Mesendoderm (in vitro differentiated cells): ENCODE measurements at regions not wholly inside any gene's neighbourhood (a gene's known extent, or its start where the extent isn't known, plus 50 kb on each side); places are given as distances from the start of the nearest gene placed in this dataset.

ENCODE experiments used
- DNase-seq: peaks from one replicate; pipeline ENCODE4 v3.0.0; 2013
- H2AK5ac ChIP-seq: 2 replicates; pipeline ENCODE4 v1.6.1; 2013; ENCODE audit warnings: low read length, inconsistent platforms
- H2BK120ac ChIP-seq: 2 replicates; pipeline ENCODE4 v1.6.1; 2013; ENCODE audit warnings: low read depth, mild to moderate bottlenecking, low read length, moderate library complexity, mixed read lengths
- H2BK15ac ChIP-seq: replicated peaks from 2 replicates; pipeline ENCODE4 v1.6.1; 2013; ENCODE audit warnings: low read depth, mild to moderate bottlenecking, moderate library complexity
- H2BK5ac ChIP-seq: 2 replicates; pipeline ENCODE4 v1.6.1; 2013; ENCODE audit warnings: low read length, inconsistent platforms
- H3K18ac ChIP-seq: 2 replicates; pipeline ENCODE4 v1.6.1; 2013; ENCODE audit warnings: mild to moderate bottlenecking, low read length, mixed read lengths
- H3K23ac ChIP-seq: one replicate; pipeline ENCODE4 v1.6.1; 2013; ENCODE audit warnings: low read length
- H3K27ac ChIP-seq: 2 replicates; pipeline ENCODE4 v1.5.1; 2013; ENCODE audit warnings: low read depth, mild to moderate bottlenecking, inconsistent platforms, low read length, moderate library complexity
- H3K27me3 ChIP-seq: 2 replicates; pipeline ENCODE4 v1.6.1; 2013; ENCODE audit warnings: low read length, control low read depth, mild to moderate bottlenecking, inconsistent platforms; ENCODE audit not compliant: insufficient read depth, poor library complexity
- H3K36me3 ChIP-seq: 2 replicates; pipeline ENCODE4 v1.6.1; 2013; ENCODE audit warnings: low read length, inconsistent platforms; ENCODE audit not compliant: control insufficient read depth, insufficient read depth
- H3K4ac ChIP-seq: one replicate; pipeline ENCODE4 v1.6.1; 2013; ENCODE audit warnings: low read depth, mild to moderate bottlenecking, low read length, moderate library complexity
- H3K4me1 ChIP-seq: 2 replicates; pipeline ENCODE4 v1.6.1; 2013; ENCODE audit warnings: low read depth, low read length, inconsistent platforms; ENCODE audit not compliant: control insufficient read depth
- H3K4me2 ChIP-seq: 2 replicates; pipeline ENCODE4 v1.6.1; 2013; ENCODE audit warnings: low read length
- H3K4me3 ChIP-seq: 2 replicates; pipeline ENCODE4 v1.5.1; 2013; ENCODE audit warnings: mild to moderate bottlenecking, low read length
- H3K56ac ChIP-seq: one replicate; pipeline ENCODE4 v1.6.1; 2013; ENCODE audit warnings: low read length
- H3K79me1 ChIP-seq: 2 replicates; pipeline ENCODE4 v1.6.1; 2013; ENCODE audit warnings: low read length, inconsistent platforms
- H3K79me2 ChIP-seq: 2 replicates; pipeline ENCODE4 v1.6.1; 2013; ENCODE audit warnings: mild to moderate bottlenecking, low read length; ENCODE audit not compliant: control insufficient read depth, insufficient read depth
- H3K9ac ChIP-seq: 2 replicates; pipeline ENCODE4 v1.6.1; 2013; ENCODE audit warnings: low read length, inconsistent platforms
- H4K5ac ChIP-seq: one replicate; pipeline ENCODE4 v1.6.1; 2013; ENCODE audit warnings: low read length
- H4K8ac ChIP-seq: one replicate; pipeline ENCODE4 v1.6.1; 2013; ENCODE audit warnings: low read depth, mild to moderate bottlenecking, control low read depth, low read length, moderate library complexity
- WGBS: extraction: QIAGEN DNeasy Blood & Tissue Kit; methylation state at CpG from one replicate; pipeline ENCODE4 v1.1.7; 2013; ENCODE audit warnings: low lambda C conversion rate, missing lambda C conversion rate; ENCODE audit not compliant: insufficient coverage; ENCODE audit errors: extremely low coverage; 5-methylcytosine and 5-hydroxymethylcytosine counted together

GRCh38 chr18:53994016-53994415 is 230.5 kb downstream of the MBD2 start:
- no peak overlapping the region for H2BK120ac ChIP-seq
- H4K5ac ChIP-seq: no peak overlapping the region
- no peak overlapping the region for H3K4me2 ChIP-seq
- H3K36me3 ChIP-seq: no peaks in the 10 kb centered on the region
- no peaks in the 10 kb centered on the region for H3K79me1 ChIP-seq
- no peak overlapping the region for H2BK15ac ChIP-seq
- H2BK5ac ChIP-seq: no peak overlapping the region
- H3K4me3 ChIP-seq: no peak overlapping the region
- H3K79me2 ChIP-seq: no peaks in the 10 kb centered on the region
- no CpG with 5 or more reads among the region's 2 CpGs for WGBS
- H3K27ac ChIP-seq: no peak overlapping the region
- H4K8ac ChIP-seq: no peak overlapping the region
- H3K4me1 ChIP-seq: no peaks in the 10 kb centered on the region
- no peak overlapping the region for H3K9ac ChIP-seq
- no peak for DNase-seq
- H3K27me3 ChIP-seq: no peaks in the 10 kb centered on the region
- no peak overlapping the region for H3K18ac ChIP-seq
- no peak overlapping the region for H2AK5ac ChIP-seq
- no peak overlapping the region for H3K4ac ChIP-seq
- no peak overlapping the region for H3K56ac ChIP-seq
- no peak overlapping the region for H3K23ac ChIP-seq

- no peak overlapping the region for H3K4me2 ChIP-seq
- no peaks in the 10 kb centered on the region for H3K36me3 ChIP-seq
- H2BK5ac ChIP-seq: no peak overlapping the region
- H3K27me3 ChIP-seq: no peaks in the 10 kb centered on the region
- WGBS: no CpG with 5 or more reads among the region's 5 CpGs
- no peaks in the 10 kb centered on the region for H3K79me2 ChIP-seq
- no peak overlapping the region for H2BK15ac ChIP-seq
- no peak overlapping the region for H3K23ac ChIP-seq
- H3K79me1 ChIP-seq: no peaks in the 10 kb centered on the region
- no peak overlapping the region for H3K56ac ChIP-seq
- H3K4me3 ChIP-seq: no peak overlapping the region
- no peak for DNase-seq
- H3K27ac ChIP-seq: no peak overlapping the region
- H3K4ac ChIP-seq: no peak overlapping the region
- H2BK120ac ChIP-seq: no peak overlapping the region
- H4K8ac ChIP-seq: no peak overlapping the region
- H2AK5ac ChIP-seq: no peak overlapping the region
- H3K4me1 ChIP-seq: no peaks in the 10 kb centered on the region
- H3K18ac ChIP-seq: no peak overlapping the region
- no peak overlapping the region for H3K9ac ChIP-seq
- H4K5ac ChIP-seq: no peak overlapping the region
Observed at GRCh38 chr18:53991805-53992204, 232.7 kb downstream of the MBD2 start.

GRCh38 chr18:53991202-53991601 is 233.3 kb downstream of the MBD2 start:
- no peaks in the 10 kb centered on the region for H3K36me3 ChIP-seq
- no peak overlapping the region for H3K4ac ChIP-seq
- H2BK15ac ChIP-seq: no peak overlapping the region
- no peak overlapping the region for H3K18ac ChIP-seq
- H3K56ac ChIP-seq: no peak overlapping the region
- no peak overlapping the region for H2AK5ac ChIP-seq
- H3K79me2 ChIP-seq: no peaks in the 10 kb centered on the region
- H3K9ac ChIP-seq: no peak overlapping the region
- H2BK5ac ChIP-seq: no peak overlapping the region
- H4K8ac ChIP-seq: no peak overlapping the region
- no peaks in the 10 kb centered on the region for H3K79me1 ChIP-seq
- H3K4me2 ChIP-seq: no peak overlapping the region
- H2BK120ac ChIP-seq: no peak overlapping the region
- H3K27me3 ChIP-seq: no peaks in the 10 kb centered on the region
- DNase-seq: peak; percentile 57
- no peak overlapping the region for H4K5ac ChIP-seq
- no peaks in the 10 kb centered on the region for H3K4me1 ChIP-seq
- no peak overlapping the region for H3K27ac ChIP-seq
- no CpG with 5 or more reads among the region's 3 CpGs for WGBS
- no peak overlapping the region for H3K23ac ChIP-seq
- H3K4me3 ChIP-seq: no peak overlapping the region

- Histone ChIP-seq H3K27ac (no peak overlapping the region), H2AK5ac (no peak overlapping the region), H3K4ac (no peak overlapping the region), H3K18ac (no peak overlapping the region), H4K8ac (no peak overlapping the region), H3K9ac (no peak overlapping the region), H3K4me3 (no peak overlapping the region), H2BK5ac (no peak overlapping the region), H3K23ac (no peak overlapping the region), H2BK120ac (no peak overlapping the region), H3K56ac (no peak overlapping the region), H3K79me1 (no peaks in the 10 kb centered on the region), H2BK15ac (no peak overlapping the region), H3K4me2 (no peak overlapping the region), H3K27me3 (no peaks in the 10 kb centered on the region), H3K36me3 (no peaks in the 10 kb centered on the region), H3K4me1 (no peaks in the 10 kb centered on the region), H3K79me2 (no peaks in the 10 kb centered on the region), H4K5ac (no peak overlapping the region)
- WGBS: no CpG with 5 or more reads among the region's 1 CpG
- no peak for DNase-seq
Observed at GRCh38 chr18:53990485-53990884, 234.0 kb downstream of the MBD2 start.

- no peak overlapping the region for H3K9ac ChIP-seq
- H3K56ac ChIP-seq: no peak overlapping the region
- H2AK5ac ChIP-seq: no peak overlapping the region
- H4K5ac ChIP-seq: no peak overlapping the region
- DNase-seq: no peak
- H3K4me3 ChIP-seq: no peak overlapping the region
- no peaks in the 10 kb centered on the region for H3K27me3 ChIP-seq
- no peak overlapping the region for H3K27ac ChIP-seq
- no peak overlapping the region for H3K4ac ChIP-seq
- no peak overlapping the region for H3K18ac ChIP-seq
- H3K79me1 ChIP-seq: no peaks in the 10 kb centered on the region
- no CpG with 5 or more reads among the region's 3 CpGs for WGBS
- H2BK15ac ChIP-seq: no peak overlapping the region
- H2BK120ac ChIP-seq: no peak overlapping the region
- no peaks in the 10 kb centered on the region for H3K36me3 ChIP-seq
- H2BK5ac ChIP-seq: no peak overlapping the region
- H3K4me1 ChIP-seq: no peaks in the 10 kb centered on the region
- no peak overlapping the region for H3K23ac ChIP-seq
- H4K8ac ChIP-seq: no peak overlapping the region
- no peaks in the 10 kb centered on the region for H3K79me2 ChIP-seq
- H3K4me2 ChIP-seq: no peak overlapping the region
Observed at GRCh38 chr18:53984021-53984420, 240.4 kb downstream of the MBD2 start.

- Histone ChIP-seq H3K4ac (no peak overlapping the region), H3K27ac (no peak overlapping the region), H3K56ac (no peak overlapping the region), H3K4me2 (no peak overlapping the region), H3K79me1 (no peaks in the 10 kb centered on the region), H3K4me1 (no peaks in the 10 kb centered on the region), H4K8ac (no peak overlapping the region), H2BK15ac (no peak overlapping the region), H2AK5ac (no peak overlapping the region), H3K23ac (no peak overlapping the region), H3K79me2 (no peaks in the 10 kb centered on the region), H3K4me3 (no peak overlapping the region), H3K18ac (no peak overlapping the region), H2BK120ac (no peak overlapping the region), H3K27me3 (no peaks in the 10 kb centered on the region), H3K9ac (no peak overlapping the region), H4K5ac (no peak overlapping the region), H2BK5ac (no peak overlapping the region), H3K36me3 (no peaks in the 10 kb centered on the region)
- WGBS: no CpG with 5 or more reads among the region's 1 CpG
- DNase-seq: no peak
Observed at GRCh38 chr18:53971331-53971730, 253.1 kb downstream of the MBD2 start.
